GM23338 (cell line): ENCODE measurements at regions not wholly inside any gene's neighbourhood (a gene's known extent, or its start where the extent isn't known, plus 50 kb on each side); places are given as distances from the start of the nearest gene placed in this dataset.

ENCODE experiments used
- ATAC-seq: fragments of 200-7000 bp; cut with Tn5 transposase; 3 replicates; pipeline ENCODE4 v1.9.1; 2020
- DNase-seq: peaks from one replicate; pipeline ENCODE4 v3.0.0-alpha.2; 2015; ENCODE audit warnings: low spot score
- H2AFZ ChIP-seq: fragments of 200-600 bp; sonication (generic); 2 replicates; pipeline ENCODE4 v1.8.0; 2016; ENCODE audit warnings: antibody characterized with exemption, mild to moderate bottlenecking, moderate library complexity
- H3F3A ChIP-seq: fragments of 200-600 bp; sonication (generic); replicated peaks from 2 replicates; pipeline ENCODE4 v1.8.0; 2017; ENCODE audit warnings: antibody characterized with exemption, mixed run types, low read depth
- H3K27ac ChIP-seq: fragments of 200-600 bp; sonication (generic); 2 replicates; pipeline ENCODE4 v1.6.1; 2016; ENCODE audit warnings: low read depth
- H3K27me3 ChIP-seq: fragments of 200-600 bp; sonication (generic); 2 replicates; pipeline ENCODE4 v1.8.0; 2016; ENCODE audit warnings: mild to moderate bottlenecking, mixed run types, moderate library complexity; ENCODE audit not compliant: insufficient read depth
- H3K36me3 ChIP-seq: fragments of 200-600 bp; sonication (generic); 2 replicates; pipeline ENCODE4 v1.8.0; 2016; ENCODE audit warnings: mild to moderate bottlenecking; ENCODE audit not compliant: insufficient read depth
- H3K4me1 ChIP-seq: fragments of 200-600 bp; sonication (generic); 2 replicates; pipeline ENCODE4 v1.8.0; 2016; ENCODE audit warnings: mild to moderate bottlenecking, moderate library complexity; ENCODE audit not compliant: insufficient read depth
- H3K4me2 ChIP-seq: fragments of 200-600 bp; sonication (generic); 2 replicates; pipeline ENCODE4 v1.7.1; 2017; ENCODE audit warnings: mixed run types
- H3K4me3 ChIP-seq: fragments of 200-600 bp; sonication (generic); 2 replicates; pipeline ENCODE4 v1.6.1; 2016; ENCODE audit warnings: mixed run types
- H3K79me2 ChIP-seq: fragments of 200-600 bp; sonication (generic); replicated peaks from 2 replicates; pipeline ENCODE4 v1.8.0; 2017; ENCODE audit warnings: mild to moderate bottlenecking; ENCODE audit not compliant: insufficient read depth
- H3K9me2 ChIP-seq: fragments of 200-600 bp; sonication (generic); 2 replicates; pipeline ENCODE4 v1.8.0; 2017; ENCODE audit not compliant: insufficient read depth
- H4K20me1 ChIP-seq: fragments of 200-600 bp; sonication (generic); replicated peaks from 2 replicates; pipeline ENCODE4 v1.8.0; 2017; ENCODE audit warnings: mild to moderate bottlenecking; ENCODE audit not compliant: insufficient read depth
- H3K27ac Mint-ChIP-seq: 2 replicates; pipeline ENCODE4 v1.8.0; 2020; ENCODE audit warnings: inconsistent platforms, mild to moderate bottlenecking, moderate library complexity, mixed read lengths
- H3K27me3 Mint-ChIP-seq: 3 replicates; pipeline ENCODE4 v1.8.0; 2022; ENCODE audit warnings: low read depth, mild to moderate bottlenecking, moderate library complexity, mixed read lengths, inconsistent platforms; ENCODE audit not compliant: insufficient read depth, poor library complexity
- H3K36me3 Mint-ChIP-seq: 3 replicates; pipeline ENCODE4 v1.8.0; 2021; ENCODE audit warnings: low read depth, mild to moderate bottlenecking, inconsistent platforms, moderate library complexity, mixed read lengths
- H3K4me1 Mint-ChIP-seq: 3 replicates; pipeline ENCODE4 v1.8.0; 2020; ENCODE audit warnings: mild to moderate bottlenecking, inconsistent platforms, mixed read lengths
- H3K4me3 Mint-ChIP-seq: 3 replicates; pipeline ENCODE4 v1.8.0; 2021; ENCODE audit warnings: moderate library complexity, mild to moderate bottlenecking, inconsistent platforms, mixed read lengths
- H3K9me3 Mint-ChIP-seq: 3 replicates; pipeline ENCODE4 v1.8.0; 2020; ENCODE audit warnings: moderate library complexity, mild to moderate bottlenecking, inconsistent platforms, mixed read lengths
- CREB1 ChIP-seq: fragments of 250-450 bp; sonication (Bioruptor Pico); IDR thresholded peaks from 2 replicates; pipeline ENCODE4 v1.5.0; 2020; ENCODE audit warnings: low read depth, mild to moderate bottlenecking, moderate library complexity
- EZH2 ChIP-seq: fragments of 200-600 bp; sonication (generic); IDR thresholded peaks from one replicate; pipeline ENCODE4 v1.8.0; 2017; ENCODE audit warnings: antibody characterized with exemption, mild to moderate bottlenecking, low read depth; ENCODE audit not compliant: unreplicated experiment
- EZH2phosphoT487 ChIP-seq: fragments of 200-600 bp; sonication (generic); IDR thresholded peaks from one replicate; pipeline ENCODE4 v1.8.1; 2018; ENCODE audit warnings: antibody characterized with exemption; ENCODE audit not compliant: unreplicated experiment
- JUNB ChIP-seq: IDR thresholded peaks from one replicate; pipeline ENCODE4 v1.6.1; 2016; ENCODE audit warnings: antibody characterized with exemption; ENCODE audit not compliant: unreplicated experiment
- NANOG ChIP-seq: IDR thresholded peaks from 2 replicates; pipeline ENCODE4 v1.6.1; 2016; ENCODE audit warnings: antibody characterized with exemption, borderline replicate concordance
- POLR2AphosphoS5 ChIP-seq: IDR thresholded peaks from 2 replicates; pipeline ENCODE4 v1.6.1; 2016; ENCODE audit warnings: antibody characterized with exemption, low read depth
- STAT1 ChIP-seq: IDR thresholded peaks from one replicate; pipeline ENCODE4 v1.6.1; 2016; ENCODE audit warnings: antibody characterized with exemption; ENCODE audit not compliant: unreplicated experiment
- ZNF114 ChIP-seq: fragments of 250-450 bp; sonication (Bioruptor Pico); IDR thresholded peaks from 2 replicates; pipeline ENCODE4 v1.5.0; 2020; ENCODE audit warnings: mild to moderate bottlenecking, moderate library complexity
- ZNF331 ChIP-seq: fragments of 250-450 bp; sonication (Bioruptor Pico); IDR thresholded peaks from 2 replicates; pipeline ENCODE4 v1.5.0; 2020; ENCODE audit warnings: low read depth, mild to moderate bottlenecking, moderate library complexity
- TF ChIP-seq, protein P1 (sequence below): IDR thresholded peaks from one replicate; pipeline ENCODE4 v1.6.1; 2018; ENCODE audit warnings: antibody characterized with exemption; ENCODE audit not compliant: unreplicated experiment
- TF ChIP-seq, protein P2 (sequence below), 2 experiments: fragments of 200-600 bp in 1 of 2; sonication (generic) in 1 of 2; conservative IDR thresholded peaks; 2 replicates each; pipeline versions ENCODE4 v1.5.1 to v1.6.1; 2016 to 2017; ENCODE audit warnings: antibody characterized with exemption in 2 of 2, low read depth in 2 of 2, mild to moderate bottlenecking in 2 of 2, moderate library complexity in 1 of 2
- TF ChIP-seq, protein P3 (sequence below): IDR thresholded peaks from 2 replicates; pipeline ENCODE4 v1.6.1; 2016; ENCODE audit warnings: antibody characterized with exemption

DNA sequence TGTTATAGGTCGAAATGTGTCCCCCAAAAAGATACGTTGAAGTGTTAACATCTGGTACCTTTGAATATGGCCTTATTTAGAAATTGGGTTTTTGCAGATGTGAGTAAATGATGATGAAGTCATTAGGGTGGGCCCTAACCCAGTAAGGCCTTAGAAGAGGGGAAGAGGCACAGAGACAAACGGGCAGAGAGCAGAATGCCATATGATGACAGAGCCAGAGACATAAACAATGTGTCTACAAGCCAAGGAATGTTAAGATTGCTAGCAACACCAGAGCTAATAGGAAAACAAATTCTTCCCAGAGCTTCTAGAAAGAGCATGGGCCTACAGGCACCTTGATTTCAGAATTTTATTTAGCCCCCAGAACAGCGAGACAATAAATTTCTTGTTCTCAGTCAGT, 693.1 kb upstream of the NECTIN3 start:
- Histone ChIP-seq H3K27me3 (no peaks in the 10 kb centered on the region), H3K9me2 (peaks cover 3% of the 10 kb centered on the region; the same call in 1 of the 2 replicates), H4K20me1 (no peaks in the 10 kb centered on the region), H3K4me3 (no peak overlapping the region), H3K79me2 (no peaks in the 10 kb centered on the region), H2AFZ (peak overlapping the region; percentile 63; the same call in 1 of the 2 replicates), H3K27ac (no peak overlapping the region), H3K4me2 (no peak overlapping the region), H3K4me1 (no peaks in the 10 kb centered on the region), H3F3A (no peaks in the 10 kb centered on the region), H3K36me3 (no peaks in the 10 kb centered on the region)
- no peaks in the 10 kb centered on the region for H3K27me3 Mint-ChIP-seq
- no peak for DNase-seq
- H3K27ac Mint-ChIP-seq: peak overlapping the region; percentile 75
- no peak for ATAC-seq
- H3K9me3 Mint-ChIP-seq: no peaks in the 10 kb centered on the region
- H3K4me1 Mint-ChIP-seq: no peaks in the 10 kb centered on the region
- no peak overlapping the region for H3K4me3 Mint-ChIP-seq
- TF ChIP-seq EZH2 (no peak), EZH2phosphoT487 (no peak), NANOG (no peak), POLR2AphosphoS5 (no peak), JUNB (no peak), ZNF331 (no peak), STAT1 (no peak)
- TF ChIP-seq, protein P1, sequence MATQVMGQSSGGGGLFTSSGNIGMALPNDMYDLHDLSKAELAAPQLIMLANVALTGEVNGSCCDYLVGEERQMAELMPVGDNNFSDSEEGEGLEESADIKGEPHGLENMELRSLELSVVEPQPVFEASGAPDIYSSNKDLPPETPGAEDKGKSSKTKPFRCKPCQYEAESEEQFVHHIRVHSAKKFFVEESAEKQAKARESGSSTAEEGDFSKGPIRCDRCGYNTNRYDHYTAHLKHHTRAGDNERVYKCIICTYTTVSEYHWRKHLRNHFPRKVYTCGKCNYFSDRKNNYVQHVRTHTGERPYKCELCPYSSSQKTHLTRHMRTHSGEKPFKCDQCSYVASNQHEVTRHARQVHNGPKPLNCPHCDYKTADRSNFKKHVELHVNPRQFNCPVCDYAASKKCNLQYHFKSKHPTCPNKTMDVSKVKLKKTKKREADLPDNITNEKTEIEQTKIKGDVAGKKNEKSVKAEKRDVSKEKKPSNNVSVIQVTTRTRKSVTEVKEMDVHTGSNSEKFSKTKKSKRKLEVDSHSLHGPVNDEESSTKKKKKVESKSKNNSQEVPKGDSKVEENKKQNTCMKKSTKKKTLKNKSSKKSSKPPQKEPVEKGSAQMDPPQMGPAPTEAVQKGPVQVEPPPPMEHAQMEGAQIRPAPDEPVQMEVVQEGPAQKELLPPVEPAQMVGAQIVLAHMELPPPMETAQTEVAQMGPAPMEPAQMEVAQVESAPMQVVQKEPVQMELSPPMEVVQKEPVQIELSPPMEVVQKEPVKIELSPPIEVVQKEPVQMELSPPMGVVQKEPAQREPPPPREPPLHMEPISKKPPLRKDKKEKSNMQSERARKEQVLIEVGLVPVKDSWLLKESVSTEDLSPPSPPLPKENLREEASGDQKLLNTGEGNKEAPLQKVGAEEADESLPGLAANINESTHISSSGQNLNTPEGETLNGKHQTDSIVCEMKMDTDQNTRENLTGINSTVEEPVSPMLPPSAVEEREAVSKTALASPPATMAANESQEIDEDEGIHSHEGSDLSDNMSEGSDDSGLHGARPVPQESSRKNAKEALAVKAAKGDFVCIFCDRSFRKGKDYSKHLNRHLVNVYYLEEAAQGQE: no peak
- TF ChIP-seq, protein P2, sequence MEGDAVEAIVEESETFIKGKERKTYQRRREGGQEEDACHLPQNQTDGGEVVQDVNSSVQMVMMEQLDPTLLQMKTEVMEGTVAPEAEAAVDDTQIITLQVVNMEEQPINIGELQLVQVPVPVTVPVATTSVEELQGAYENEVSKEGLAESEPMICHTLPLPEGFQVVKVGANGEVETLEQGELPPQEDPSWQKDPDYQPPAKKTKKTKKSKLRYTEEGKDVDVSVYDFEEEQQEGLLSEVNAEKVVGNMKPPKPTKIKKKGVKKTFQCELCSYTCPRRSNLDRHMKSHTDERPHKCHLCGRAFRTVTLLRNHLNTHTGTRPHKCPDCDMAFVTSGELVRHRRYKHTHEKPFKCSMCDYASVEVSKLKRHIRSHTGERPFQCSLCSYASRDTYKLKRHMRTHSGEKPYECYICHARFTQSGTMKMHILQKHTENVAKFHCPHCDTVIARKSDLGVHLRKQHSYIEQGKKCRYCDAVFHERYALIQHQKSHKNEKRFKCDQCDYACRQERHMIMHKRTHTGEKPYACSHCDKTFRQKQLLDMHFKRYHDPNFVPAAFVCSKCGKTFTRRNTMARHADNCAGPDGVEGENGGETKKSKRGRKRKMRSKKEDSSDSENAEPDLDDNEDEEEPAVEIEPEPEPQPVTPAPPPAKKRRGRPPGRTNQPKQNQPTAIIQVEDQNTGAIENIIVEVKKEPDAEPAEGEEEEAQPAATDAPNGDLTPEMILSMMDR (conservative IDR thresholded peaks at IDR 0.05; ENCODE audit: low read depth in 2 of 2): no peak
- no peaks in the 10 kb centered on the region for H3K36me3 Mint-ChIP-seq

DNA sequence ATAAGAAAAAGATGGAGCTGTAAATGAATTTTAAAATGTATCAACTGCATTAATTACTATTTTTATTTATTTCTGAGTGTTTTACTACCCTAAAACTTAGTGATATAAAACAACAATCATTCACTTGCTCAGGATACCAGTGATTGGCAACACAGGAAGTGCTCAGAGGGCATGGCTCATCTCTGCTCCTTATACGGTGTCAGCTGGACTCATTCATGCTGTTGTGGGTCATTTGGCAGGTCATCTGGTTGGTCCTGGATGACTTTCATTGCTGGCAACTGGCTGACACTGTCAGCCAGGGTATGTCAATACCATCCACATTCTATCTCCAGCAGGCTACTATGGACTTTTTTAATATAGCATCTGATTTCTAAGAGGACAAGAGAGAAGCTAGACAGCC, 689.6 kb upstream of the NECTIN3 start:
- ATAC-seq (no peak), DNase-seq (no peak)
- no peaks in the 10 kb centered on the region for H3K9me3 Mint-ChIP-seq
- no peaks in the 10 kb centered on the region for H3K27me3 ChIP-seq
- H3K79me2 ChIP-seq: no peaks in the 10 kb centered on the region
- H3K9me2 ChIP-seq: no peaks in the 10 kb centered on the region
- no peaks in the 10 kb centered on the region for H3F3A ChIP-seq
- no peak overlapping the region for H3K4me3 Mint-ChIP-seq
- H3K36me3 Mint-ChIP-seq: no peaks in the 10 kb centered on the region
- H3K27ac Mint-ChIP-seq: no peak overlapping the region
- no peak overlapping the region for H2AFZ ChIP-seq
- TF ChIP-seq, protein P3, sequence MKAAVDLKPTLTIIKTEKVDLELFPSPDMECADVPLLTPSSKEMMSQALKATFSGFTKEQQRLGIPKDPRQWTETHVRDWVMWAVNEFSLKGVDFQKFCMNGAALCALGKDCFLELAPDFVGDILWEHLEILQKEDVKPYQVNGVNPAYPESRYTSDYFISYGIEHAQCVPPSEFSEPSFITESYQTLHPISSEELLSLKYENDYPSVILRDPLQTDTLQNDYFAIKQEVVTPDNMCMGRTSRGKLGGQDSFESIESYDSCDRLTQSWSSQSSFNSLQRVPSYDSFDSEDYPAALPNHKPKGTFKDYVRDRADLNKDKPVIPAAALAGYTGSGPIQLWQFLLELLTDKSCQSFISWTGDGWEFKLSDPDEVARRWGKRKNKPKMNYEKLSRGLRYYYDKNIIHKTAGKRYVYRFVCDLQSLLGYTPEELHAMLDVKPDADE: no peak
- TF ChIP-seq, protein P1: no peak
- TF ChIP-seq, protein P2 (conservative IDR thresholded peaks at IDR 0.05; ENCODE audit: low read depth in 2 of 2): no peak
- no peak for TF ChIP-seq CREB1 (CRISPR knock-in tag)
- no peak for TF ChIP-seq NANOG
- TF ChIP-seq JUNB: no peak
- TF ChIP-seq ZNF114 (CRISPR knock-in tag): no peak
- no peaks in the 10 kb centered on the region for H3K36me3 ChIP-seq
- no peaks in the 10 kb centered on the region for H3K4me1 Mint-ChIP-seq
- H3K27me3 Mint-ChIP-seq: no peaks in the 10 kb centered on the region
- no peaks in the 10 kb centered on the region for H4K20me1 ChIP-seq
- H3K27ac ChIP-seq: no peak overlapping the region
- no peak overlapping the region for H3K4me2 ChIP-seq
- no peaks in the 10 kb centered on the region for H3K4me1 ChIP-seq
- no peak overlapping the region for H3K4me3 ChIP-seq
